CMK (cell line): ENCODE measurements at regions not wholly inside any gene's neighbourhood (a gene's known extent, or its start where the extent isn't known, plus 50 kb on each side); places are given as distances from the start of the nearest gene placed in this dataset.
"Not testable (repeated sequence)": the region's sequence is repeated elsewhere in the genome, so short reads cannot be mapped to it uniquely, and the experiment has no call there.

Experiments used
- DNase-seq: peaks from one replicate; pipeline ENCODE4 v3.0.0-alpha.2; 2010; ENCODE audit warnings: low read depth

DNA sequence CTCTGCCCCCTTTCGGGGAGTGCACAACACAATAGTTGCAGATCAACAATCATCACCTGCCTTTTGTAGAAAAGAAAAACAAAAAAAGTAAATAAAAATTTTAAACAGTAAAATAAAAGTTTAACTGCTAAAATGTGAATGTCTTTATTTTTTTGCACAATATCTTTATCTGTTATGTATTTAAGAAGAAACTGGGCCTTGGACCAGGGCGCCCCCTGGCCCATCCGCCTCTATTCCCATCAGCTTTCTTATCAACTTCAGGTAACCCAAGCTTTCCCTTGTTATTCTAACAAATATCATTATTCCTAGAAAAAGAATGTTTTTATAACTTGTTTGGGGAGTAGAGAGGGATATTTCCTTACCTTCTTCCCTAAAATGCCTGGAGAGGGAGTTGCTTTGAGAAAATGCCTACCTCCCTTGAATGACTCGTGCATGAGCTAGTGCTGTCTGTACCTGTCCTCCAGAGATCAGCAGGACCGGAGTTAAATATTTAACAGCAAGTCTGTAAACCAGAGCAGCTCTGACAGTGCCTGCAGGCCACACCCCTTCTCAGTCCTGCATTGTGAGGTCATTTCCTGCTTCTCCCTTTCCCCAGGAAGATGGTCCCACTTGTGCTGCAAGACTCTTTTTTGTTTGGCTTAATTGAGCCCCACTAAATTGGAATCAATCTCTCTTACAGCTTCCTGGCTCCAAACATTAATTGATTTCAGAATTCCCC lies 192.8 kb upstream of the RGS6 start:
- no peak for DNase-seq

DNA sequence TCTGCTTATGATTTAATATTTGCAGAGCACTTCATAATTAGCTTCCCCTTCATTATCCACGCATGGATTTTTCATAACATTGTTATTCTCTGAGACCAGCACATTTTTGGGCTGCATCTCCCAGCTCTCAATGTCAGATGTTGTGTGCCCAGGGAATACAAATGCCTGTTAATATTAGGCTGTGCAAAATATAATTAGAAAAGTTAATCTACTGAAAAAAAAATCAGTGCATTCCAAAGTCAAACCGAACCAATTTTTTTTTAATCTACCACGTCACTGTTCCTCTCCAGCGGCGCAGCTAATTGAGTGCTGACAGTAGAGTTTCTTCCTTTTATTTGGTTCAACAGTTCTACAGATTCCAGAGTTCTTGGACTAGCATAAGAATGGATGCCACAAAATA lies 191.0 kb upstream of the RGS6 start:
- DNase-seq, result no peak

DNA sequence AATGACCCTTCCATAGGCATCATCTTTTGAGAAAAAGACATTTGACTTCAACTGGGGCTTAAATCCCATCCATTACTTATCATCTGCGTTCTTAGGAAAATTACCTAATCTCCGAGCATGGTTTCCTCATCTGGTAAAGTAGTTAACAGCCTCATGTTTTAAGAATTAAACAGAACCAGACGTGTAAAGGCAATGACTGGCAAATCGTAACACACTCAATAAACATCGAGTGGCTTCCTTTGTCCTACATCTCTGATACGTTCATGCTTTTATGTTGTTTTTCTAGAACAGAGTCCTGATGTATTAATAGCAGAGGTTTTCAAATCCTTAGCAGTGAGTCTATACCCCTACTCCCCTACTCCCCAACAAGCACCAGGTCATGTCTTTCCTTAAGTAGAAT lies 189.7 kb upstream of the RGS6 start:
- DNase-seq, result no peak

GRCh38 chr14:71745072-71745471 lies 187.2 kb upstream of the RGS6 start:
- no peak for DNase-seq

DNA sequence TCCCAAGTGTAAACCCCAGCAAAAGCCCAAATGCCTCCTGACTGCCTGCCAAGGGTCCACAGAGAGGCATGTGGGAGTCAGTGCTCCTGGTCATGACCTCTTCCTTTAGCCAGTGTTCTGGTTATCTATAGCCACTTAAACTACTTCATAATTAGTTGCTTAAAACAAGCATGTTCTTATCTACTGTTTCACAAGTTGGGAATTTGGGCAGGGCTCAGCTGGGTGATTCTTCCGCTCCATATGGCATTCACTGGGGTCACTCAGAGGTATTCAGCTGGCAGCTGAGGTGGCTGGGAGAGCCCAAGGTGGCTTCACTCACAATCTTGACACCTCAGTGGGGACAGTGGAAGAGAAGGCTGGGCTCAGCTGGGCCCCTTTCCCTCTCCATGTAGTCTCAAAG lies 184.0 kb upstream of the RGS6 start:
- no peak for DNase-seq

- no peak for DNase-seq
Observed at GRCh38 chr14:71749613-71750238, 182.5 kb upstream of the RGS6 start.

DNA sequence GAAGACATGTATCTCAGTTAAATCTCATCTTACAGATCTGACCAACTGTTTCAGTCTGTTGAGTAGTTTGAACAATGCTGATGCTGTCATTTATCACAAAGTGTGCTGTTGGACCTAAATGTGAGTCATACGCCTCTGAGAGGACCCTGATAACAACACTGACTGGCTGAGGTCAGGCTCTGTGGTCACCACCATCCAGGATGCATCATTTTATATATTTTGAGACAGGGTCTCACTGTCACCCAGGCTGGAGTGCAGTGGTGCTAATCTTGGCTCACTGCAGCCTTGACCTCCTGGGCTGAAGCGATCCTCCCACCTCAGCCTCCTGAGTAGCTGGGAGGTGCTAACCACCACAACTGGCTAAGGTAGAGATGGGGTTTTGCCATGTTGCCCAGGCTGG lies 181.0 kb upstream of the RGS6 start:
- DNase-seq, result no peak

GRCh38 chr14:71752111-71752738 lies 180.0 kb upstream of the RGS6 start:
- DNase-seq, result no peak

DNA sequence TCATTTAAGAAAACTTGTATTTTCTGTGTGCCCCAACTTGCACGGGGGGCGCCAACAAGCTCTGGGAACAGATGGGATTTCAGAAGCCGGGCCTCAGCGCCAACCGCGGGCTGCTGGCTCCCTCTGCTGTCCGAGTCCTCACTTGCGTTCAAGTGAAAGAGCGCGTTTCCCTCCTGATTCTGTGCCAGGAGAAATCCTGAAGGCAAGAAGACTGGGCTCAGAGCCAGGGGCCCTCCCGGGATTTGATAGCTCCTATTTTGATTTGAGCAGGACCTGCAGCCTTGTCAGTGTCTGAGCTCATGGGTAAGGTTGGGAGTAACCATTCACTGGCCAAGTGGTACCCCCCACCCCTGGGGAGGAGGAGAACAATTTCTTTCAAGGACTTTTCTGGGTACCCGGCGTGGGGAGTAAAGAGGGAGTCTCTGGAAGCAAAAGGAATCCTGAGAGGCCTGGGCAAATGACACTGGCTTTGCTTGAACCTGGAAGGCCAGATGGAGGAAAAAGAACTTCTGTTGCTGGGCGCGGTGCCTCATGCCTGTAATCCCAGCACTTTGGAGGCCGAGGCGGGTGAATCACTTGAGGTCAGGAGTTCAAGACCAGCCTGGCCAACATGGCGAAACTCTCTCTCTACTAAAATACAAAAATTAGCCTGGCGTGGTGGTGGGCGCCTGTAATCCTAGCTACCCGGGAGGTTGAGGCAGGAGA lies 179.0 kb upstream of the RGS6 start:
- no peak for DNase-seq

DNA sequence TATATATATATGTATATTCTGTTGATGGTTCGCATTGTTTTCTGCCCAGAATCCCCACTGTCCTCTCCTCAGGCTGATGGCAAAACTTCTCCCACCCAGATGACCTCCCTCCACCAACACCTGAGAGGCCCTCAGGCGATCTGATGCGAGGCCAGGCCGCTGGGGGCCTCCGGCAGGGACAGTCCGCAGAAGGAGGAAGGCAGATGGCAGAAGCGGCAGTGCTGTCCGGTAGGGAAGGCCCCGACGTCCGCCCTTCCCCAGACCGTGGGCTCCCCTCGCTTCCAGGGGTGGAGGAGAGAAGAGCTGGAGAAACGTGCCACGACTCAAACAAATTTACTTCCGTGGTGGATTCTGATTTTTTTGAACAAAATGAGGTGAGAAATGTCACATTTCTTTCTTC lies 178.3 kb upstream of the RGS6 start:
- no peak for DNase-seq

DNA sequence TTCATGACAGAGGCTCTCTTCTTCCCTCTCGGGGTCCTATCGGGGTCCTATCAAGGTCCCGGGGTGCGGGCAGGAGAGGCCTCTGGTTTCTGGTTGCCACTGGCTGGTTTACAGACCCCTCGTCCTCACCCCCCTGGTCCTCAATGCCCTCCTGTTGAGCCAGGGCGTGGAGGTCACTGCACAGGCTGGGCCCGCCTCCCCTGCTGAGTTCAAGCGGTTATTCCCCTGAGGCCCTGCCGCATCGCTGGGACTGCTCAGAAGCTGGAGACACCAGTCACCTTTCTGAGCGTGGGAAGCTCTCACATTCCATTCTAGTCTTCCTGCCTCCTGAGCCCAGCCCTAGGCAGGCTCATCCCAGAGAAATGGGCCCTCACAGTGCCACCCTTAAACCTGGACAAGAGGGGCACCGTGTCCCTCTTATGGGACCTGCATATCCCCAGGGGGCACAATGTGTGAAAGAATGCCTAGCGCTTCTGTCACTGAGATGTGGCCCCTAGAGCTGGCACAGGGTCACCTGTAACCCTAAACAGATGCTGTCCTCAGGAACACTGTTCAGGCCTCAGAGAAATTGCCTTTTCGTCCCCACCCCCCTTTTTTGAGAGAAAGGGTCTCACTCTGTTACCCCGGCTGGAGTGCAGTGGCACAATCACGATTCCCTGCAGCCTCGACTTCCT lies 177.7 kb upstream of the RGS6 start:
- no peak for DNase-seq

DNA sequence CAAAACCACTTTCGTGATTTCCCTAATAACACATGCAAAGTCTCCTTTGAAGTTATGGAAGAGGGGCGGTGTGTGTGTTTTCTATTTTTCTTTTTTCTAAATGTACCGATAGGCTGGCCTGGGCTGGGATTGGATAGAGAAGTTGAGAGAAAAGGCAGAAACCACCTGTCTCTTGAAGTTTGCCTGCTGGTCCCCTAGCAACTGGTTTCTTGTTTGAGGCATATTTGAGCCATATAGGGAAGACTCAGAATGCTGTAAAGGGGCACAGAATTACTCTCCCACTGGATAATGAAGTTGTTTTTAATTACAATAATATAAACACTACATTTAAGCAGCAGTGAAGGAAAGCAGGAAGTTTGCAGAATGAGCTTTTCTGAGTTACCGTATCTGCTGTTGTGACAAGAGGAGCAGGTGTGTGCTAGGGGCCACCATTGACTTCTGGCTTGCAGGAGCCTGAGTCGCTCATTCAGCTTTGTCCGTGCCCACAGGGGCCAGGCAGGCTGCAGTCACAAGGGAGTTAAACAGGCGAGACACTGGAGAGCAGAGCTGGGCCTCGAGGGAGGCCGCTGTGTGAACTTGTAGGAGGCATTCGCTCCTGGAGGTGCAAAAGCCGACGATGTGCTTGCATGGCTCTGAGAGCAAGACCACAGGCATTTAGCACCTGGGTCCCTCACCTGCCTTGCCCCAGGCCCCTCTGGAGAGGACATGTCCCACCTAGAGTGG lies 173.8 kb upstream of the RGS6 start:
- DNase-seq, result no peak

DNA sequence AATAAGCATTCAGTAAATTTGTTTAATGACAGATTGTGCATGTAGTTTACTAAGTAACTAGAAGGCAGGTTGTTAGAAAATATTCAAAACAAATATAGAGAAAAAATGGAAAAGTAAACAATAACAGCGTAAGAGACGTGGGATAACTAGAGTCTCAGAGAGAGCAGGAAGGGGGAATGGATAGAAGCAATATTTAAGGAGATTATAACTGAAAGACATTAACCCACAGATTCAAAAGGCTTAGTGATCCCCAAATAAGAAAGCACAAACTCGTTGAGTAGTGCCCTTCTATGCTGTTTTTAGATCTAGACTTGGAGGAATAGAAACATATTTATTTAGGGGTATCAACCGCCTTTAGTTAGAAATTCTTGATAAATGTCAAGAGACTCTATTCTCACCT lies 169.7 kb upstream of the RGS6 start:
- DNase-seq, result no peak

GRCh38 chr14:71764701-71765382 lies 167.4 kb upstream of the RGS6 start:
- no peak for DNase-seq

- no peak for DNase-seq
Observed at GRCh38 chr14:71765505-71765904, 166.7 kb upstream of the RGS6 start.

- DNase-seq, result no peak
Observed at GRCh38 chr14:71770431-71770830, 161.8 kb upstream of the RGS6 start.

DNA sequence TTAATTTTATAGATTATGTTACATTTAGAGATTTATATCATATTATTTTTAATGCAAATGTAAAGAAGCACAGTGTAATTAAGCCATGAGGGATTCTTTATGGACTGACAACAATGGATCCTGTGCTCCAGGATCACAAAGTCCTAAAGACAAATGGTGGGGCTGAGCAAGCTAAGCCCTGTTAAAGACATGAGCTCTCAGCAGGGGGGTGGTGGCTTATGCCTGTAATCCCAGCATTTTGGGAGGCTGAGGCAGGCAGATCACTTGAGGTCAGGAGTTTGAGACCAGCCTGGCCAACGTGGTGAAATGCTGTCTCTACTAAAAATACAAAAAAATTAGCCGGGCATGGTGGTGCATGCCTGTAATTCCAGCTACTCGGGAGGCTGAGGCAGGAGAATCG lies 160.8 kb upstream of the RGS6 start:
- DNase-seq, result not testable (repeated sequence)

- not testable (repeated sequence) for DNase-seq
Observed at GRCh38 chr14:71771996-71772395, 160.2 kb upstream of the RGS6 start.

- no peak for DNase-seq
Observed at GRCh38 chr14:71773898-71774481, 158.2 kb upstream of the RGS6 start.

DNA sequence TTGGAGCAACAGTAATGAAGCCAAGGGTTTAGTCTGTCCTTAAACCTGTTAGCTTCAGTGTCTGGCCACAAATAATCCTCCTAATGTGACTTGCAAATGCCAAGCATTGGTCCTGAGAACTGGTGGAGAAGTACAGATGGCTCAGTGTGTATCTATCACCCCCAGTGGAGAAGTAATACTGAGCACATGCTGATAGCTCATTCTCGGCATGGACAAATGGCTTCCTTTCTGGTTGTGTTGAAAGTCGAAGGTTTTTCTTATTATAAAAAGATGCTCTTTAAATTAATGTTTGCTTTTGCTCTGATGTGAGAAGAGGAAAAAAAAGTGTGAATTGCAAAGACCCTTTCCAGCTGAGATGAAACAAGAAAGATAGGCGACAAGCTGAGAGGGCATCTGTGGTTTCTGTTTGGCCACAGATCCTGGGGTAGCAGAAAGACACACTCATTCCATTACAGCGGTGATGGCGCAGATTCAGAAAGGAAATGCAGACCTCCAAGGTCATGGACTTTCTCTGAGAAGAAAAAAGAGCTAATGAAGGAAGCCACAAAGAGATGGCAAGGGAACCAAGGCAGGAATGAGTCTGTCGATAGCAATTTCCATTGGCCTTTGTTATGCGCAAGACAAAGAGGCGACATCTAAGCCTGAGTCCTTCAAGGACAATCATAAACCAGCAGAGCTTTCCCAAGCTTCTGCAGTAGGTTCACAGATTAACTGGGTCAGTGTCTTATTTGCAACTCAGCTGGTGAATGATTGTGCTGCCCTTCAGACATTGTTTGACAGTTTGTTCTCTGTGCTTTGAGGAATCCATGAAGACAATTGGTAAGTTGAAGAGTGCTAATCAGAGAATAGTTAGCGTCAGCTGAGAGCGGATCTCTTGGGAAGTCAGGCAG lies 155.5 kb upstream of the RGS6 start:
- no peak for DNase-seq
